ENCODE measurements at regions not wholly inside any gene's neighbourhood (a gene's known extent, or its start where the extent isn't known, plus 50 kb on each side); places are given as distances from the start of the nearest gene placed in this dataset.

DNA sequence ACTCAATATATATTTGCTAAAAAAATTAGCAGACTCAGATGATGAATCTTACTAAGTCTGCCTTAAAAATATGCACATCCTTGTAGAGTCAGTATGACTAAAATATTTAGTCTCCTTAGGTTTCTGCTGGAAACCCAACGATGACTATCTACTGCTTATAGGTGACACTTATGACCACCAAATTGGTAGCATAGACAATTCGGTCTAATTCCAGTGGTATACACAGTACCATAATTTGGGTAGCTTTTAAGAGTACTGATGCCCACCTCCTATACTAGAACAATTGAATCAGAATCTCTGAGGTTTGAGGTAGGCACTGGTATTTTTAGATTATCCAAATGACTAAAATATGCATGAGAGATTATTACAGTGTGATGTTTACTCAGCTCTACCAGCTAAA is 740.8 kb upstream of the ZEB2 start:
- DNase-seq (ENCODE audit: low spot score) = no peak

DNA sequence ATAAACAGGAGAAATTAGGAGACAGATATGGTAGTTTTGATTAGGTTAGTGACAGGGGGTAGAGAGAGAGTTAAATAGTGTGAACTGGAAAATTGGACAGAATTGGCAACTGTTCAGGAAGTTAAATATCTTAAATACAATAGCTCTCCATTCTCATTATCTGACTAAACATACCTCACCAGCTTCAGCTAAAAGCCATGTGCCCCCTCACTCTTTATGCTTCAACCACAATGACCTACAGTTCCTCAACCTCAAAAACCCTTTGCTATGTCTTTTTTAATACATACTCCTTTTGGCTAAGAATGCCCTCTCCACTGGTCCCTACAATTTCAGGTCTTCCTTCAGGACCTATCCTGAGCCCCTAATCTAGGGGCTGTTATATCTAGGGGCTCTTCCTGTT is 740.2 kb upstream of the ZEB2 start:
- DNase-seq (ENCODE audit: low spot score) = no peak

DNA sequence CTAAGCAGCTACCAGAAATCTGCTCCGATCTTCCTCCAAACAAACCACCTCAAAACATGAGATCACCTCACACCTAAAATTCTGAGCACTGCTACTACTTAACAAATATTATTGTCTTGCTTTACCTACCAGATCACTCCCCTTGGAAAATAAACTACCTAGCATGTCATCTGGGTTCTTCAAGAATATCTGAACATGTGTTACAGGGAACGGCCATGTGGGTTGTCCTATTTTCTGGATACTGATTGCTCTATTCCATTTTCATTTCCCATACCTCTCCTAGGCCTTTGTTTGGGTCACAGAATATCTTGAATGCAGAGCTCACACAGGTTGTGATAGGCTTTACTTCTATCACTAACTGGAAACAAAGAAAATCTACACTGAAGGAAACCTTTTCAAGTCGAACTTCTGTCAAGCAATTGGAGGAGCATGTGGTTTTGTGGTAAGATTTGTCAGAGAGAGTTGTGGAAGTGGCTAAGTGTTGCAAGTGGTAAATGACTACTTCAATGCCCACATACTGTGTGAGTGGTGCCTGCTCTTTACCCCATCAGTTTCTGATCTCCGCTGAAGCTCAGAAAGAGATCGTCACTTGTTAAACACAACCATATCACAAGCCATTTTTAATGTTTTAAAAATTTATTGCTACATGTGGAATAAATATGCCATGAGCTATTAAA is 739.1 kb upstream of the ZEB2 start:
- DNase-seq (ENCODE audit: low spot score) = no peak

- DNase-seq (ENCODE audit: low spot score) = no peak
Measured at GRCh38 chr2:145257931-145258330, 738.0 kb upstream of the ZEB2 start.

GRCh38 chr2:145256551-145256950 is 736.6 kb upstream of the ZEB2 start:
- no peak for DNase-seq (ENCODE audit: low spot score)

- DNase-seq (ENCODE audit: low spot score) = no peak
Measured at GRCh38 chr2:145254291-145254690, 734.4 kb upstream of the ZEB2 start.

DNA sequence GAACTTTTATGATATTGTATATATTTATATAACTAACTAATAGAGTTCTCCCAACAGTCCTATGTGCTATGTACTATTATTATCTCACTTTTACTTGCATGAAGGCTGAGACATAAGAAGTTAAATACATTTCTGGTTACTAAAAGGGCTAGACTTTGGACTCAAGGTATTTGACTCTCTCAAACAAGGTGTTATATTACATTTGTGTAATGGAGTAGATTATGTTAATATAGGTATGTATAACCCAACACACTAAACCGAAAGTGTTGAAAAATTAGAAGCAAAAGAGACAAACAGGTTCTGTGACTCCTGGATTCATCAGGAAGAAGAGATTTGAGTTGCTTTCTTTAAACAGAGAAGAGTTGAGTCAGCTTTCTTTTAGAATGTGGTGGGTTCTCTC is 733.6 kb upstream of the ZEB2 start:
- DNase-seq (ENCODE audit: low spot score) = peak; percentile 3

DNA sequence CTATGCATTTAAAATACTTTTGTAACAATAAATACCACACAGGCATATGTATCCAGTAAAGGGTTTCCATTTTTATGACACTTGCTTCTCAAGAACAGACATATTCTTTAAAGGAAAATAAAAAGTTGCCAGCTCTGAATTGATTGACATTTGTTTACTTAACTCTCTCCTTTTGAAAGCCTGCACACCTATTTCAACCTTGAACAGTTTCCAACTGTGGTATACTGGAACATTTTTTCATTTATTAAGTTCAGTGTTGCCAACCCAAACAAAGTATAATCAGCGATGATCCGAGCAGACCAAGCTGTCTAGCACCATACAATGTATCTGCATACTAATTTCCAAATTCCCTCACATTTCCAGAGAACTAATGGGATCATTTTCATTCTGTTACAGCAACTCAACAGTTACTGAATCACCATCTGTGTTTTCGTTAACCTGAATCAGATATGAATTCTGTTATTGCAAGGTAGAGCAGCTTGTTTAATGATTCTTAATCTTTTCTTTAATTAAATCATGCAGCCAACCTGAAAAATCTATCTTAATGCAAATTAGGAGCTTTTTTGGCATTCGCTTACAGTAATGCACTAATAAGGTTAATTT is 725.5 kb upstream of the ZEB2 start:
- no peak for DNase-seq (ENCODE audit: low spot score)

DNA sequence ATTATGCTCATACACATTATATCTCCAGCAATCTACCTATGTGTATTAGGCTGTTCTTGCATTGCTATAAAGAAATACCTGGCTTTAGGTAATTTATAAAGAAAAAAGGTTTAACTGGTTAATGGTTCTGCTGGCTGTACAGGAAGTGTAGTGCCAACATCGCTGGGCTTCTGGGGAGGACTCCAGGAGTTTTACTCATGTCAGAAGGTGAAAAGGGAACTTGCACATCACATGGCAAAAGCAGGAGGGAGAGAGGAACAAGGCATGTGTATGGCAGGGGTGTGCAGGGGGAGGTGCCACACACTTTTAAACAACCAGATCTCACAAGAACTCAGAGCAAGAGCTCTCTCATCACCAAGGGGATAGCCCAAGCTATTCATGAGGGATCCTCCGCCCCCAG is 715.4 kb upstream of the ZEB2 start:
- no peak for DNase-seq (ENCODE audit: low spot score)

DNA sequence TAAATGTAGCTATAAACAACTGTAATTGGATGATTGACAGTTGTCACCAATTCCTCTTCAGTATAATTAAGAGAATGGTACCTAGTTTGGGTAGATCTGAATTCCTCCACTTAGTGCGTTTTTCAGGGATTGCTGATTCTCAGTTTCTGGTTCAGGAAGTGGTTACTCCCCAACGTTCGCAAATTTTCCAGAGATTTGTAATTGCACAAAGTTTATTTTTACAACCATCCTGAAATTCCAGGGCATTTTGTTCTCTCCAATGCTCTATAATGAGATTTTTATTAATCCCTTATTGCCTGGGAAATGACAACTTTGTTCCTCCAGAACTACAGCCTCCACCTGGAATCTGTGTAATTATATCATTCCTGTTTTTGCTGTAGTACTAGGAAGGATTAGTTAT is 710.6 kb upstream of the ZEB2 start:
- no peak for DNase-seq (ENCODE audit: low spot score)

DNA sequence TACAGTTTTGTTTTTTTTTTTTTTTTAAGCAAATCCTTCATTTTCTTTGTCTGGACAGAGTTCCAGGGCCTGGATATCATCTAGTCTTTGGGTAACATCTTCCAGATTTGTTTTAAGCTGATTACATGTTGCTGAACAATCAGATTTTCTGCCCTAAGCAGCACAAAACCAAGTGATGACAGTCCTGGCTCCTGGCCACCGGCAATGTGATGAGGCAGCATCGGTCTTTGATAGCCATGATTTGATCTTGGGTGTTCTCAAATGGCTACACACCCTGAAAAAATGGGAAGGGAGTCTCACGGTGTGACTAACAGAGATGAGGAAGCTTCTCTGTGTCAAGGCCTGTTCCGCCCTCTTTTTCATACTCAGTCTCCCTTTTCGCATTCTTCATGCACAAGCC is 708.6 kb upstream of the ZEB2 start:
- no peak for DNase-seq (ENCODE audit: low spot score)

DNA sequence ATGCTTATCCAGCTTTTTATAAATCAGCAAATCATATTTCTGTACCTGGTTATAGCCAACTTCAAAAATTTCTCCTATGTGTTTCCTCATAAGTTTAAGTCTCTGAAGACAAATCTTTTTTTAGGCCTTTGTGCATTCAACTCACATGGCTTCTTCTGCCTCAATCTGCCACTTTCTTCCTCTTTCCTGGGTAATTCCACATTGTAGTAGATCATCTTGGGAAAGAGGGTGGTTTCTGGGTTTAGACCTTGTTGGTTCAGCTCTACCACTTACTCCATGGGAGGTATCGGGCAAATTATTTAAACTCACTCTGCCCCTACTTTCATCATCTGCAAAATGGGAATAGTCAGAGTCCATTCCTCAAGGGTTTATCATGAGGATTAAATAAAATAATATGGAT is 707.0 kb upstream of the ZEB2 start:
- DNase-seq (ENCODE audit: low spot score) = no peak

GRCh38 chr2:145221516-145221915 is 701.6 kb upstream of the ZEB2 start:
- DNase-seq (ENCODE audit: low spot score) = no peak

- DNase-seq (ENCODE audit: low spot score) = no peak
Measured at GRCh38 chr2:145221032-145221431, 701.1 kb upstream of the ZEB2 start.

GRCh38 chr2:145220496-145220895 is 700.6 kb upstream of the ZEB2 start:
- no peak for DNase-seq (ENCODE audit: low spot score)

- no peak for DNase-seq (ENCODE audit: low spot score)
Measured at GRCh38 chr2:145207884-145208283, 688.0 kb upstream of the ZEB2 start.

- no peak for DNase-seq (ENCODE audit: low spot score)
Measured at GRCh38 chr2:145206496-145207281, 686.8 kb upstream of the ZEB2 start.

- no peak for DNase-seq (ENCODE audit: low spot score)
Measured at GRCh38 chr2:145203891-145204290, 684.0 kb upstream of the ZEB2 start.

GRCh38 chr2:145199827-145200706 is 680.1 kb upstream of the ZEB2 start:
- no peak for DNase-seq (ENCODE audit: low spot score)

GRCh38 chr2:145199042-145199441 is 679.1 kb upstream of the ZEB2 start:
- DNase-seq (ENCODE audit: low spot score) = no peak

GRCh38 chr2:145198555-145198954 is 678.6 kb upstream of the ZEB2 start:
- DNase-seq (ENCODE audit: low spot score) = no peak

DNA sequence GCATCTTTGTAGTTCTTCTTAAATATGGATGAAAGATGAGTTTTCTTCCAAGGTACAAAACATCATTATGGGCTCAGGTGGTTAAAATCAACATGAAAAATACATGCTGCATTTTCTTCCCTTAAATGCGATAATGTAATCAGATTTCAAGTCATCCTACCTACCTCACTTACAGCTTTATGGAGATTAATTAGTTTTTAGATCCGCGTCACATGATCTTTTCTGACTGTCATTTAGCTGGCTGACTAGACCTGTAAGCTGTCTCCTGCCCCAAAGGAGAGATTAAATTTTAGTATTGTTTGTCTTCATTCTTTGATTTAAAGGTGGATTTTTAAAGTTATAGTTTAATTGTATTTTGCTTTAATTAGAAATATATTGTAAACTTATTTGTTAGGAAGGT is 678.0 kb upstream of the ZEB2 start:
- no peak for DNase-seq (ENCODE audit: low spot score)

Measured in SW480 (cell line).